GM12878 (cell line): ENCODE measurements at regions not wholly inside any gene's neighbourhood (a gene's known extent, or its start where the extent isn't known, plus 50 kb on each side); places are given as distances from the start of the nearest gene placed in this dataset.

Experiments used
- ATAC-seq: fragments of 200-7000 bp; cut with Tn5 transposase; 3 replicates; pipeline ENCODE4 v1.9.1; 2020; ENCODE audit warnings: mild to moderate bottlenecking, moderate library complexity
- BruUV-seq: library from RNA; stranded (reverse); fragments of 400-500 nt; replicated peaks from 2 replicates; lab custom pipeline; 2021; lab: Mats Ljungman, UMichigan
- CTCF ChIA-PET: fragments of 300-600 bp; sonication (Branson Sonifier 250); formaldehyde crosslinking; extraction: SDS; loops from one replicate; lab custom pipeline; 2021; ENCODE audit warnings: inconsistent platforms; lab: Yijun Ruan, JAX
- POLR2A ChIA-PET: fragments of 350-600 bp; formaldehyde crosslinking; extraction: SDS; loops from one replicate; lab custom pipeline; 2021; ENCODE audit warnings: inconsistent platforms; lab: Charles Lee
- RAD21 ChIA-PET: fragments of 300-600 bp; sonication (Branson Sonifier 250); formaldehyde crosslinking; loops from one replicate; lab custom pipeline; 2023; ENCODE audit warnings: antibody characterized with exemption; ENCODE audit not compliant: unreplicated experiment; lab: Charles Lee
- SMC1A ChIA-PET: fragments of 300-600 bp; sonication (Branson Sonifier 250); formaldehyde crosslinking; loops from one replicate; lab custom pipeline; 2023; ENCODE audit not compliant: unreplicated experiment, uncharacterized antibody; lab: Charles Lee
- DNase-seq: peaks from one replicate; pipeline ENCODE4 v3.0.0-alpha.2; 2011; ENCODE audit warnings: low read depth, low spot score
- FAIRE-seq: peaks from 3 replicates; lab custom pipeline; 2011; peaks lifted over from hg19 to GRCh38; lab: Jason Lieb, UNC
- H2AFZ ChIP-seq: 2 replicates; pipeline ENCODE4 v1.6.0; 2011; ENCODE audit warnings: low read depth, low read length, control low read depth; ENCODE audit not compliant: control insufficient read depth
- H3K27ac ChIP-seq: 2 replicates; pipeline ENCODE4 v1.5.1; 2011; ENCODE audit warnings: control low read depth; ENCODE audit not compliant: control insufficient read depth, insufficient read depth
- H3K27me3 ChIP-seq, 2 experiments: replicated peaks in 1 of 2; 2 replicates each; pipeline versions ENCODE4 v1.6.0 to v1.6.1; 2011; ENCODE audit warnings: low read length in 1 of 2; ENCODE audit not compliant: control insufficient read depth in 2 of 2, insufficient read depth in 2 of 2
- H3K36me3 ChIP-seq, 2 experiments: 2 replicates each; pipeline ENCODE4 v1.5.1; 2011; ENCODE audit warnings: low read length in 1 of 2; ENCODE audit not compliant: control insufficient read depth in 2 of 2, insufficient read depth in 2 of 2
- H3K4me1 ChIP-seq: 2 replicates; pipeline ENCODE4 v1.6.1; 2011; ENCODE audit warnings: mild to moderate bottlenecking, low read length, moderate library complexity, mixed read lengths; ENCODE audit not compliant: control insufficient read depth, insufficient read depth
- H3K4me2 ChIP-seq: 2 replicates; pipeline ENCODE4 v1.6.0; 2011; ENCODE audit warnings: control low read depth; ENCODE audit not compliant: control insufficient read depth, insufficient read depth
- H3K4me3 ChIP-seq: fragments of 200-600 bp; sonication (generic); 2 replicates; pipeline ENCODE4 v1.5.1; 2016
- H3K79me2 ChIP-seq: 2 replicates; pipeline ENCODE4 v1.6.0; 2011; ENCODE audit warnings: low read length; ENCODE audit not compliant: control insufficient read depth, insufficient read depth
- H3K9ac ChIP-seq: 2 replicates; pipeline ENCODE4 v1.8.0; 2011; ENCODE audit warnings: low read length, control low read depth, mixed read lengths; ENCODE audit not compliant: control insufficient read depth, insufficient read depth
- H3K9me3 ChIP-seq: replicated peaks from 3 replicates; pipeline ENCODE4 v1.5.1; 2011; ENCODE audit warnings: mild to moderate bottlenecking, low read length; ENCODE audit not compliant: control insufficient read depth, insufficient read depth
- H4K20me1 ChIP-seq: 2 replicates; pipeline ENCODE4 v1.6.0; 2011; ENCODE audit not compliant: control insufficient read depth, insufficient read depth
- ATF2 ChIP-seq: IDR thresholded peaks from 2 replicates; pipeline ENCODE4 v1.6.1; 2012; ENCODE audit warnings: low read length, inconsistent platforms
- BACH1 ChIP-seq: fragments of 450-650 bp; IDR thresholded peaks from 2 replicates; pipeline ENCODE4 v1.6.1; 2017; ENCODE audit warnings: mild to moderate bottlenecking, borderline replicate concordance
- CUX1 ChIP-seq: IDR thresholded peaks from 2 replicates; pipeline ENCODE4 v1.6.1; 2012; ENCODE audit warnings: improper control_type of control experiment, low read depth, low read length; ENCODE audit not compliant: insufficient replicate concordance
- EED ChIP-seq: sonication (generic); IDR thresholded peaks from 2 replicates; pipeline ENCODE4 v1.6.1; 2016; ENCODE audit warnings: antibody characterized with exemption, low read depth
- IKZF1 ChIP-seq: fragments of 450-650 bp; conservative IDR thresholded peaks from 2 replicates; pipeline ENCODE4 v1.6.1; 2017; ENCODE audit warnings: antibody characterized with exemption, mild to moderate bottlenecking
- IKZF2 ChIP-seq, 2 experiments: fragments of 450-650 bp; IDR thresholded peaks; 2 replicates each; pipeline ENCODE4 v1.6.1; 2017; ENCODE audit warnings: mild to moderate bottlenecking in 2 of 2, moderate library complexity in 2 of 2
- MEF2A ChIP-seq: IDR thresholded peaks from 2 replicates; pipeline ENCODE4 v1.6.1; 2011; ENCODE audit warnings: low read depth, mild to moderate bottlenecking, low read length, moderate library complexity; ENCODE audit not compliant: insufficient read depth
- MEF2B ChIP-seq: fragments of 450-650 bp; IDR thresholded peaks from 2 replicates; pipeline ENCODE4 v1.6.1; 2018; ENCODE audit warnings: mild to moderate bottlenecking, moderate library complexity; ENCODE audit not compliant: partially characterized antibody, poor library complexity, severe bottlenecking
- PKNOX1 ChIP-seq: fragments of 450-650 bp; IDR thresholded peaks from 2 replicates; pipeline ENCODE4 v1.6.1; 2016; ENCODE audit warnings: mild to moderate bottlenecking
- SMC3 ChIP-seq: IDR thresholded peaks from 2 replicates; pipeline ENCODE4 v1.6.1; 2011; ENCODE audit warnings: low read length, improper control_type of control experiment, borderline replicate concordance
- SP1 ChIP-seq: IDR thresholded peaks from one replicate; pipeline ENCODE4 v1.6.1; 2011; ENCODE audit warnings: low read depth, low read length
- ZBED1 ChIP-seq: IDR thresholded peaks from 2 replicates; pipeline ENCODE4 v1.6.1; 2016; ENCODE audit warnings: borderline replicate concordance
- ZBTB33 ChIP-seq: fragments of 450-650 bp; IDR thresholded peaks from 2 replicates; pipeline ENCODE4 v1.6.1; 2017; ENCODE audit warnings: mild to moderate bottlenecking
- WGBS: methylation state at CpG from one replicate; pipeline ENCODE4 v1.1.6; 2016; ENCODE audit warnings: low lambda C conversion rate; ENCODE audit not compliant: insufficient replicate concordance, insufficient coverage; ENCODE audit errors: missing lambda C conversion rate; 5-methylcytosine and 5-hydroxymethylcytosine counted together
- in situ Hi-C: fragments of 300-500 bp; cut with MboI; formaldehyde crosslinking; loops from 9 replicates; pipeline ENCODE4 v1.14.3; 2018; ENCODE audit warnings: mixed read lengths
- intact Hi-C: fragments of 100-400 bp; cut with micrococcal nuclease; formaldehyde crosslinking; loops from one replicate; pipeline ENCODE4 v1.14.2; 2022; ENCODE audit not compliant: unreplicated experiment

GRCh38 chr7:125355899-125356298 is 426.3 kb upstream of the POT1 start:
- H3K4me3 ChIP-seq: no peak overlapping the region
- POLR2A ChIA-PET: no interaction called here
- no peaks in the 10 kb centered on the region for H3K79me2 ChIP-seq
- peak; percentile 5 for DNase-seq
- no peak overlapping the region for H3K9ac ChIP-seq
- no peak overlapping the region for H2AFZ ChIP-seq
- WGBS: 1% methylated on average over 6 of the region's 6 CpGs
- H3K27me3 ChIP-seq: no peaks in the 10 kb centered on the region
- CTCF ChIA-PET: no interaction called here
- peak; percentile 92 for ATAC-seq
- FAIRE-seq: no peak
- in situ Hi-C loops (no loop called here), intact Hi-C loops (no loop called here)
- no peak overlapping the region for H3K4me2 ChIP-seq
- no peak overlapping the region for H3K27ac ChIP-seq
- no peaks in the 10 kb centered on the region for H4K20me1 ChIP-seq
- H3K36me3 ChIP-seq: no peaks in the 10 kb centered on the region
- no peaks in the 10 kb centered on the region for H3K9me3 ChIP-seq
- SMC1A ChIA-PET: interaction anchor here (0.9 to 1.0 kb wide), 2 partner anchors 9 to 29 kb away, joined by 3 read pairs; no protein-coding TSS in a partner anchor
- RAD21 ChIA-PET: interaction anchor here (1.0 kb wide), 1 partner anchor 56 kb away, joined by 3 read pairs; no protein-coding TSS in a partner anchor
- BruUV-seq: no TSS peak
- no peaks in the 10 kb centered on the region for H3K4me1 ChIP-seq
- TF ChIP-seq PKNOX1 (no peak), EED (0 out of 2 replicates have a peak, but pooled peaks have one; percentile 18), ZBTB33 (no peak), MEF2A (0 out of 2 replicates have a peak, but pooled peaks have one; percentile 32), MEF2B (peak; percentile 88), SP1 (no peak), IKZF2 (IDR thresholded peaks at IDR 0.05) (peak; percentile 69 to 73; a peak in 3 of 4 replicates), SMC3 (no peak), CUX1 (no peak), BACH1 (no peak), ATF2 (peak; percentile 40; the same call in 1 of the 2 replicates), ZBED1 (peak; percentile 64; the same call in 1 of the 2 replicates), IKZF1 (peak; percentile 80)
